B cell (primary cell): ENCODE measurements at regions not wholly inside any gene's neighbourhood (a gene's known extent, or its start where the extent isn't known, plus 50 kb on each side); places are given as distances from the start of the nearest gene placed in this dataset.

Experiments used
- ATAC-seq: fragments of 200-7000 bp; cut with Tn5 transposase; one replicate; pipeline ENCODE4 v1.10.0; 2021; ENCODE audit warnings: low read depth, mild to moderate bottlenecking, moderate number of reproducible peaks, moderate library complexity
- CTCF ChIA-PET: fragments of 350-600 bp; sonication (Branson Sonifier 250); formaldehyde crosslinking; loops from one replicate; lab custom pipeline; 2021; ENCODE audit warnings: antibody characterized with exemption, inconsistent platforms; lab: Charles Lee
- POLR2A ChIA-PET: fragments of 350-600 bp; sonication (Branson Sonifier 250); formaldehyde crosslinking; loops from one replicate; lab custom pipeline; 2021; ENCODE audit warnings: antibody characterized with exemption; lab: Charles Lee
- DNase-seq: peaks from one replicate; pipeline ENCODE4 v3.0.0; 2013
- H2AFZ ChIP-seq: 2 replicates; pipeline ENCODE4 v1.6.1; 2012; ENCODE audit warnings: mild to moderate bottlenecking, low read depth, low read length; ENCODE audit not compliant: insufficient read depth, poor library complexity, severe bottlenecking
- H3K27ac ChIP-seq, 2 donors: 1 replicate in 1 of 2; 2 replicates in 1 of 2; pipeline ENCODE4 v1.5.1; 2012 to 2013; ENCODE audit warnings: low read length in 2 of 2, mild to moderate bottlenecking in 2 of 2, moderate library complexity in 1 of 2
- H3K27me3 ChIP-seq, 4 experiments: fragments of 200-600 bp in 1 of 4; sonication (generic) in 1 of 4; replicated peaks in 1 of 4; 1 replicate in 2 of 4; 2 replicates in 2 of 4; pipeline versions ENCODE4 v1.6.1 to v1.7.0; 2013 to 2016; ENCODE audit warnings: low read length in 3 of 4, mild to moderate bottlenecking in 2 of 4, mixed read lengths in 1 of 4, moderate library complexity in 1 of 4; ENCODE audit not compliant: insufficient read depth in 4 of 4, control insufficient read depth in 3 of 4; ENCODE audit errors: control extremely low read depth in 1 of 4
- H3K36me3 ChIP-seq, 2 experiments: replicated peaks in 1 of 2; 1 replicate in 1 of 2; 2 replicates in 1 of 2; pipeline versions ENCODE4 v1.6.1 to v1.7.1; 2013; ENCODE audit warnings: low read length in 1 of 2; ENCODE audit not compliant: insufficient read depth in 2 of 2, control insufficient read depth in 1 of 2; ENCODE audit errors: control extremely low read depth in 1 of 2, extremely low read depth in 1 of 2
- H3K4me1 ChIP-seq, 2 donors: fragments of 200-600 bp in 1 of 2; sonication (generic) in 1 of 2; 1 replicate in 1 of 2; 2 replicates in 1 of 2; pipeline versions ENCODE4 v1.5.1 to v1.6.1; 2013 to 2017; ENCODE audit warnings: low read length in 2 of 2; ENCODE audit not compliant: control insufficient read depth in 2 of 2, insufficient read depth in 2 of 2
- H3K4me2 ChIP-seq: replicated peaks from 2 replicates; pipeline ENCODE3; 2012; ENCODE audit warnings: mild to moderate bottlenecking, low read depth, low read length; ENCODE audit not compliant: poor library complexity, severe bottlenecking
- H3K4me3 ChIP-seq, 5 experiments: fragments of 200-600 bp in 1 of 5; sonication (generic) in 1 of 5; 1 replicate in 3 of 5; 2 replicates in 2 of 5; pipeline versions ENCODE4 v1.5.1 to v1.7.0; 2011 to 2016; ENCODE audit warnings: low read length in 4 of 5, mild to moderate bottlenecking in 4 of 5, low read depth in 2 of 5, control low read depth in 1 of 5, moderate library complexity in 1 of 5; ENCODE audit not compliant: insufficient read depth in 1 of 5; ENCODE audit errors: control extremely low read depth in 1 of 5, extremely low read depth in 1 of 5
- H3K79me2 ChIP-seq: fragments of 200-600 bp; sonication (generic); one replicate; pipeline ENCODE4 v1.6.0; 2016; ENCODE audit warnings: low read length; ENCODE audit not compliant: control insufficient read depth, insufficient read depth
- H3K9ac ChIP-seq: fragments of 200-600 bp; sonication (generic); 2 replicates; pipeline ENCODE4 v1.6.1; 2017; ENCODE audit warnings: mild to moderate bottlenecking, low read length, moderate library complexity
- H3K9me3 ChIP-seq, 3 donors: one replicate each; pipeline versions ENCODE4 v1.6.1 to v1.7.1; 2013; ENCODE audit warnings: low read length in 2 of 3; ENCODE audit not compliant: control insufficient read depth in 2 of 3, insufficient read depth in 1 of 3; ENCODE audit errors: control extremely low read depth in 1 of 3
- H4K20me1 ChIP-seq: 2 replicates; pipeline ENCODE4 v1.6.0; 2012; ENCODE audit warnings: mild to moderate bottlenecking, low read length; ENCODE audit not compliant: insufficient read depth, control insufficient read depth, poor library complexity, severe bottlenecking
- H3K27ac Mint-ChIP-seq: one replicate; pipeline ENCODE4 v1.8.0; 2021; ENCODE audit warnings: mixed read lengths
- H3K27me3 Mint-ChIP-seq: one replicate; pipeline ENCODE4 v1.8.0; 2021; ENCODE audit warnings: mixed read lengths
- H3K4me1 Mint-ChIP-seq: one replicate; pipeline ENCODE4 v1.8.0; 2021; ENCODE audit warnings: mixed read lengths
- H3K4me3 Mint-ChIP-seq: one replicate; pipeline ENCODE4 v1.8.0; 2021; ENCODE audit warnings: mixed read lengths
- H3K9me3 Mint-ChIP-seq: one replicate; pipeline ENCODE4 v1.8.0; 2022; ENCODE audit warnings: mixed read lengths; ENCODE audit not compliant: insufficient read depth
- EZH2 ChIP-seq: IDR thresholded peaks from 2 replicates; pipeline ENCODE4 v1.6.1; 2012; ENCODE audit warnings: borderline replicate concordance, low read depth, mild to moderate bottlenecking, moderate library complexity, low read length; ENCODE audit not compliant: insufficient read depth, poor library complexity, severe bottlenecking
- WGBS: methylation state at CpG from one replicate; pipeline ENCODE4 v1.1.5; 2013; ENCODE audit warnings: missing lambda C conversion rate; ENCODE audit not compliant: insufficient coverage; 5-methylcytosine and 5-hydroxymethylcytosine counted together
- intact Hi-C: fragments of 100-400 bp; cut with micrococcal nuclease; formaldehyde crosslinking; loops from one replicate; pipeline ENCODE4 v1.10.0; 2022
- TF ChIP-seq, protein P1 (sequence below): fragments of 200-600 bp; IDR thresholded peaks from one replicate; pipeline ENCODE4 v1.8.0; 2022; ENCODE audit warnings: antibody characterized with exemption, mild to moderate bottlenecking

DNA sequence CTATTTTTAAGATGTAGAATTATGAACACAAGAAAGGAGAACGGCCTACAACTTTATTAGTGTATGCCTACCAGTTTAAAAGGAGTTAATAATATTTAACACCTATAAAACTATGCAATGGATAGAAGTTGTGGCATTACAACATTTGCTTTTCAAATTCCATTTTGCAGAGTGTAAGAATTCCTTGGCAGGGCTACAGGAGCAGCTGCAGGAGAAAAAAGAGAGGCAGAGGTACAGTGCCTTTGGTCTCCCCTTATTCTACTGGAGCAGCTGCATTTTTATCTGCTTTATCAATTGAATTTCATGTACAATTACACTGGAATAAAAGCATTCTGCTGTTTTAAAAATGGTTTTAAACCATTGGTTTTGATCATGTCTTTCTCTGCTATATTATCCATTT is 145.7 kb upstream of the KCNH8 start:
- Mint-ChIP-seq H3K27me3 (no peaks in the 10 kb centered on the region), H3K4me3 (no peak overlapping the region), H3K27ac (no peak overlapping the region), H3K4me1 (no peaks in the 10 kb centered on the region), H3K9me3 (no peaks in the 10 kb centered on the region)
- H3K4me1 ChIP-seq, result no peaks in the 10 kb centered on the region
- no CpG with 5 or more reads among the region's 1 CpG for WGBS
- CTCF ChIA-PET, result no interaction called here
- H3K9ac ChIP-seq, result no peak overlapping the region
- no peaks in the 10 kb centered on the region for H3K36me3 ChIP-seq
- no peak overlapping the region for H3K27ac ChIP-seq
- no peaks in the 10 kb centered on the region for H3K79me2 ChIP-seq
- no peak overlapping the region for H3K4me2 ChIP-seq
- H2AFZ ChIP-seq, result no peak overlapping the region
- ATAC-seq (no peak), DNase-seq (no peak)
- no peaks in the 10 kb centered on the region for H4K20me1 ChIP-seq
- H3K9me3 ChIP-seq, result no peaks in the 10 kb centered on the region
- intact Hi-C loops, result no loop called here
- H3K27me3 ChIP-seq, result no peaks in the 10 kb centered on the region
- POLR2A ChIA-PET, result no interaction called here
- H3K4me3 ChIP-seq, result no peak overlapping the region
- no peak for TF ChIP-seq EZH2
- TF ChIP-seq, protein P1, sequence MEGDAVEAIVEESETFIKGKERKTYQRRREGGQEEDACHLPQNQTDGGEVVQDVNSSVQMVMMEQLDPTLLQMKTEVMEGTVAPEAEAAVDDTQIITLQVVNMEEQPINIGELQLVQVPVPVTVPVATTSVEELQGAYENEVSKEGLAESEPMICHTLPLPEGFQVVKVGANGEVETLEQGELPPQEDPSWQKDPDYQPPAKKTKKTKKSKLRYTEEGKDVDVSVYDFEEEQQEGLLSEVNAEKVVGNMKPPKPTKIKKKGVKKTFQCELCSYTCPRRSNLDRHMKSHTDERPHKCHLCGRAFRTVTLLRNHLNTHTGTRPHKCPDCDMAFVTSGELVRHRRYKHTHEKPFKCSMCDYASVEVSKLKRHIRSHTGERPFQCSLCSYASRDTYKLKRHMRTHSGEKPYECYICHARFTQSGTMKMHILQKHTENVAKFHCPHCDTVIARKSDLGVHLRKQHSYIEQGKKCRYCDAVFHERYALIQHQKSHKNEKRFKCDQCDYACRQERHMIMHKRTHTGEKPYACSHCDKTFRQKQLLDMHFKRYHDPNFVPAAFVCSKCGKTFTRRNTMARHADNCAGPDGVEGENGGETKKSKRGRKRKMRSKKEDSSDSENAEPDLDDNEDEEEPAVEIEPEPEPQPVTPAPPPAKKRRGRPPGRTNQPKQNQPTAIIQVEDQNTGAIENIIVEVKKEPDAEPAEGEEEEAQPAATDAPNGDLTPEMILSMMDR, result no peak

DNA sequence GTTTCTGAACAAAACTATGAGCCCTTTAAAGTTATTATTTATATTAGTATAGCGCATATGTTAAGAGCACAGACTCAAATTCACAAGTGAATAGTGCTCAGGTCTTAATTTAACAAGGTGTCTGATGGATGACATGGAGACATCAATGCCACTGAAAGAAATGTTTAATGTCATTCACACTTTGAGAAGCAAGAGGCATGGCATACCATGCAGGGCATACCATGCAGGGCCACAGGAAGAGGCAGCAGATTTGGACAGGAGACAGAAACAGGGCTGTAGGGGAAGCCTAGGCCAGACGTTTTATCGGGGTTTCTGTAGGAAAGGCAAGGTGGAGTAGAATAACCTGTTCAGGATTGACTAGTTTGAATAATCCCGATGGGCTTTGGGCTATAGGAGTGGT is 150.2 kb upstream of the KCNH8 start:
- Mint-ChIP-seq H3K27ac (no peak overlapping the region), H3K4me3 (no peak overlapping the region), H3K27me3 (no peaks in the 10 kb centered on the region), H3K9me3 (peaks cover 6% of the 10 kb centered on the region), H3K4me1 (no peaks in the 10 kb centered on the region)
- Histone ChIP-seq H3K9ac (no peak overlapping the region), H3K27ac (no peak overlapping the region), H3K4me1 (no peaks in the 10 kb centered on the region), H3K9me3 (peaks cover 1 to 7% (median 3%) of the 10 kb centered on the region in 3 donors), H2AFZ (no peak overlapping the region), H4K20me1 (no peaks in the 10 kb centered on the region), H3K79me2 (no peaks in the 10 kb centered on the region), H3K36me3 (no peaks in the 10 kb centered on the region), H3K4me3 (no peak overlapping the region), H3K4me2 (no peak overlapping the region), H3K27me3 (no peaks in the 10 kb centered on the region)
- ChIA-PET POLR2A (no interaction called here), CTCF (no interaction called here)
- no peak for TF ChIP-seq EZH2
- TF ChIP-seq, protein P1, result no peak
- intact Hi-C loops, result no loop called here
- WGBS, result 97% methylated on average over 3 of the region's 4 CpGs
- no peak for DNase-seq
- no peak for ATAC-seq
